KMS-11 (cell line): ENCODE measurements at regions not wholly inside any gene's neighbourhood (a gene's known extent, or its start where the extent isn't known, plus 50 kb on each side); places are given as distances from the start of the nearest gene placed in this dataset.

ENCODE experiments used
- H2AFZ ChIP-seq: fragments of 200-600 bp; sonication (generic); 2 replicates; pipeline ENCODE4 v1.6.1; 2016; ENCODE audit warnings: antibody characterized with exemption, mixed run types, low read depth
- H3K27ac ChIP-seq: fragments of 200-600 bp; sonication (generic); 2 replicates; pipeline ENCODE4 v1.6.1; 2016; ENCODE audit warnings: mild to moderate bottlenecking, mixed run types
- H3K27me3 ChIP-seq: fragments of 200-600 bp; sonication (generic); 2 replicates; pipeline ENCODE4 v1.6.1; 2017; ENCODE audit warnings: mild to moderate bottlenecking, low read depth, mixed run types, moderate library complexity; ENCODE audit not compliant: insufficient read depth
- H3K36me3 ChIP-seq: fragments of 200-600 bp; sonication (generic); 2 replicates; pipeline ENCODE4 v1.6.1; 2017; ENCODE audit warnings: mild to moderate bottlenecking, mixed run types; ENCODE audit not compliant: insufficient read depth
- H3K4me1 ChIP-seq: fragments of 200-600 bp; sonication (generic); 2 replicates; pipeline ENCODE4 v1.6.1; 2016; ENCODE audit warnings: mild to moderate bottlenecking, low read depth, mixed run types; ENCODE audit not compliant: poor library complexity, severe bottlenecking
- H3K4me2 ChIP-seq: fragments of 200-600 bp; sonication (generic); 2 replicates; pipeline ENCODE4 v1.7.0; 2016; ENCODE audit warnings: mild to moderate bottlenecking, mixed run types
- H3K4me3 ChIP-seq: fragments of 200-600 bp; sonication (generic); IDR thresholded peaks from 2 replicates; pipeline ENCODE4 v1.6.1; 2017; ENCODE audit warnings: low read depth, low read length, mixed read lengths; ENCODE audit not compliant: insufficient read depth
- H3K79me2 ChIP-seq: fragments of 200-600 bp; sonication (generic); 2 replicates; pipeline ENCODE4 v1.6.1; 2016; ENCODE audit warnings: low read depth, mixed run types; ENCODE audit not compliant: insufficient read depth
- H3K9ac ChIP-seq: fragments of 200-600 bp; sonication (generic); 2 replicates; pipeline ENCODE4 v1.6.1; 2016; ENCODE audit warnings: mild to moderate bottlenecking, mixed run types
- H4K20me1 ChIP-seq: fragments of 200-600 bp; sonication (generic); 2 replicates; pipeline ENCODE4 v1.6.1; 2016; ENCODE audit warnings: mild to moderate bottlenecking, mixed run types; ENCODE audit not compliant: insufficient read depth
- TF ChIP-seq, protein P1 (sequence below): fragments of 200-600 bp; sonication (generic); conservative IDR thresholded peaks from 2 replicates; pipeline ENCODE4 v1.6.1; 2017; ENCODE audit warnings: low read depth, mild to moderate bottlenecking, antibody characterized with exemption, low read length, moderate library complexity, mixed read lengths

- H3K9ac ChIP-seq, result no peak overlapping the region
- H3K79me2 ChIP-seq, result no peaks in the 10 kb centered on the region
- H3K4me2 ChIP-seq, result no peak overlapping the region
- no peaks in the 10 kb centered on the region for H3K27me3 ChIP-seq
- no peaks in the 10 kb centered on the region for H3K4me1 ChIP-seq
- H3K36me3 ChIP-seq, result no peaks in the 10 kb centered on the region
- no peaks in the 10 kb centered on the region for H4K20me1 ChIP-seq
- no peak overlapping the region for H3K4me3 ChIP-seq
- TF ChIP-seq, protein P1, sequence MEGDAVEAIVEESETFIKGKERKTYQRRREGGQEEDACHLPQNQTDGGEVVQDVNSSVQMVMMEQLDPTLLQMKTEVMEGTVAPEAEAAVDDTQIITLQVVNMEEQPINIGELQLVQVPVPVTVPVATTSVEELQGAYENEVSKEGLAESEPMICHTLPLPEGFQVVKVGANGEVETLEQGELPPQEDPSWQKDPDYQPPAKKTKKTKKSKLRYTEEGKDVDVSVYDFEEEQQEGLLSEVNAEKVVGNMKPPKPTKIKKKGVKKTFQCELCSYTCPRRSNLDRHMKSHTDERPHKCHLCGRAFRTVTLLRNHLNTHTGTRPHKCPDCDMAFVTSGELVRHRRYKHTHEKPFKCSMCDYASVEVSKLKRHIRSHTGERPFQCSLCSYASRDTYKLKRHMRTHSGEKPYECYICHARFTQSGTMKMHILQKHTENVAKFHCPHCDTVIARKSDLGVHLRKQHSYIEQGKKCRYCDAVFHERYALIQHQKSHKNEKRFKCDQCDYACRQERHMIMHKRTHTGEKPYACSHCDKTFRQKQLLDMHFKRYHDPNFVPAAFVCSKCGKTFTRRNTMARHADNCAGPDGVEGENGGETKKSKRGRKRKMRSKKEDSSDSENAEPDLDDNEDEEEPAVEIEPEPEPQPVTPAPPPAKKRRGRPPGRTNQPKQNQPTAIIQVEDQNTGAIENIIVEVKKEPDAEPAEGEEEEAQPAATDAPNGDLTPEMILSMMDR, result no peak
- H2AFZ ChIP-seq, result no peak overlapping the region
- H3K27ac ChIP-seq, result no peak overlapping the region
Measured at GRCh38 chr17:55859301-55859795, 108.5 kb downstream of the PCTP start.

GRCh38 chr17:55865072-55865762 lies 114.4 kb downstream of the PCTP start:
- TF ChIP-seq, protein P1, result no peak
- peaks cover 3% of the 10 kb centered on the region for H3K4me1 ChIP-seq
- H4K20me1 ChIP-seq, result no peaks in the 10 kb centered on the region
- no peaks in the 10 kb centered on the region for H3K27me3 ChIP-seq
- H3K4me2 ChIP-seq, result no peak overlapping the region
- H3K79me2 ChIP-seq, result no peaks in the 10 kb centered on the region
- H3K36me3 ChIP-seq, result no peaks in the 10 kb centered on the region
- no peak overlapping the region for H3K27ac ChIP-seq
- H3K4me3 ChIP-seq, result no peak overlapping the region
- H2AFZ ChIP-seq, result no peak overlapping the region
- H3K9ac ChIP-seq, result no peak overlapping the region

- H3K36me3 ChIP-seq, result no peaks in the 10 kb centered on the region
- H3K4me1 ChIP-seq, result peaks cover 47% of the 10 kb centered on the region
- H3K9ac ChIP-seq, result no peak overlapping the region
- H3K4me3 ChIP-seq, result no peak overlapping the region
- no peak overlapping the region for H3K4me2 ChIP-seq
- no peaks in the 10 kb centered on the region for H4K20me1 ChIP-seq
- TF ChIP-seq, protein P1, result no peak
- H2AFZ ChIP-seq, result no peak overlapping the region
- no peak overlapping the region for H3K27ac ChIP-seq
- H3K27me3 ChIP-seq, result no peaks in the 10 kb centered on the region
- H3K79me2 ChIP-seq, result no peaks in the 10 kb centered on the region
Measured at GRCh38 chr17:55870044-55870443, 119.2 kb downstream of the PCTP start.

GRCh38 chr17:55872374-55872773 lies 121.5 kb downstream of the PCTP start:
- Histone ChIP-seq H3K9ac (peak overlapping the region; percentile 3; the same call in 1 of the 2 replicates), H3K79me2 (no peaks in the 10 kb centered on the region), H3K4me2 (peak overlapping the region; percentile 82), H3K4me1 (peaks cover 47% of the 10 kb centered on the region), H3K36me3 (no peaks in the 10 kb centered on the region), H3K27me3 (no peaks in the 10 kb centered on the region), H2AFZ (peak overlapping the region; percentile 60), H3K4me3 (no peak overlapping the region), H4K20me1 (no peaks in the 10 kb centered on the region), H3K27ac (peak overlapping the region; percentile 65)
- TF ChIP-seq, protein P1, result no peak
